GM12874 (cell line): ENCODE measurements at regions not wholly inside any gene's neighbourhood (a gene's known extent, or its start where the extent isn't known, plus 50 kb on each side); places are given as distances from the start of the nearest gene placed in this dataset.

Experiments
- CTCF ChIP-seq: IDR thresholded peaks from 2 replicates; pipeline ENCODE4 v1.5.1; 2011; ENCODE audit warnings: low read depth, mild to moderate bottlenecking, control low read depth, low read length, moderate library complexity; ENCODE audit not compliant: insufficient read depth

- TF ChIP-seq CTCF = no peak
These were observed 54.9 kb upstream of the MAML3 start for GRCh38 chr4:140208921-140209320.
